HG03139 (cell line): ENCODE measurements at regions not wholly inside any gene's neighbourhood (a gene's known extent, or its start where the extent isn't known, plus 50 kb on each side); places are given as distances from the start of the nearest gene placed in this dataset.

Experiments used
- ATAC-seq: cut with Tn5 transposase; IDR thresholded peaks from one replicate; pipeline ENCODE4 v1.9.1; 2021; ENCODE audit not compliant: unreplicated experiment

DNA sequence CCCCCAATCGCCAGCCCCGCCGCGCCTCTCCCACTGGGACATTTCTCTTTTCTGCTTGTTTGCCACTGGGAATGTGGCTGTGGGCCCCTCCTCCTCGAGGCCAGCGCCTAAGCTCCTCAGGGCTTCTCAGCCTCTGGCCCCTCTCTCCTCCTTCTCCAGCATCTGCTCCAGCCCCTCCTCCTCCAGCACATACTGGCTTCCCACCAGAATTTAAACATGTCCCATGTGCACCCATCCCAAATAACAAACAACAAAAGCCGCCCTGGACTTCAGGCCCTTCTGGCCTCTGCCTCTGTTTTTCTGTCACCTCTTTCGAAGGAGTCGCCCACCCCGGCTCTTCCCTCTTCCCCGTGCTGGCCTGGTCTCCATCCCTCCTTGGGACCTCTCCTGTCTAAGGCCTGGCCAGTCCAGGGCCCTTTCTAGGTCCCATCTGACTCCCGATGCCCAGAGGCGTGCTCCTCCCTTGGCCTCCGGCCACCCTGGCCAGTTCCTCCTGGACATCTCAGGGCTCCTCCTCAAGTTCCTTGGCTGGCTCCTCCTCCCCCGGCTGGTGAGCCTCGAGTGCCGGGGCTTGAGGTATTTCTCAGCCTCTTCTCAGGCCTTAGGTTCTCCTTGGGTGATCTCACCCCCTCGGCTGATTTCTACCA is 94.6 kb upstream of the SLC6A6 start:
- ATAC-seq, result no peak

DNA sequence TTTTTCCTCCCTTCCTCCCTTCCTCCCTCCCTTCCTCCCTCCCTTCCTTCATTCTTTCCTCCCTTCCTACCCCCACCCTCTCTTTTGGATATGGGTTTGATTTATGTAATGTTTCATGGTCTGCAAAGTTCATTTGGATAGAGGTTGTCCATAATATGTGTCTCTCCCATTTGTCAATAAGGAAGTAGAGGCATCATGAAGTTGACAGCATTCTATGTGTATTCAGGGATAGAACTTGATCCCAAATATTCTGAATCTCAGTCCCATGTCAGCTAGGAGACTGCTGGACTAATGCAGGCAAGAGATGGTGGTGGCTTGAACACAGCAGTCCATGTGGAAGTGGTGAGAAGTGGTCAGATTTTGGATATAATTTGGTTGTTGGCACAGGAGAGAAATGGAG is 90.7 kb upstream of the SLC6A6 start:
- no peak for ATAC-seq

DNA sequence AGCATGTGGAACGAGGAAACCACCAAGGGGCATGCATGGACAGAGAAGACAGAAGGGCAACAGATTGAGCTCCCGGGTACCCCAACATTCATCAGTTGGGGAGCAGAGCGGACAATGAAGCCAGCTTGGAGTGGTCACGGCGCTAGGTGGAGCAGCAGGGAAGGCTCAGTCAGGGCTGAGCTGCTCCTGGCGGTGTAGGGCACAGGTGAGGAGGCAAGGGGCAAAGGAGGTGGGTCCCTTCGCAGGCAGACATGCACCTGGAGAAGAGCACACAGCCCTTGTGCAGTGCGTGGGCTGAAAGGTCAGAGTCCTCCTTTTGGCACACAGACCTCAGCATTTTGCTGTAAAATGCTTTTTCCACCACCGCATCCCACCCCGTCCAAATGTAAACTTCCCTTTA is 90.0 kb upstream of the SLC6A6 start:
- no peak for ATAC-seq

DNA sequence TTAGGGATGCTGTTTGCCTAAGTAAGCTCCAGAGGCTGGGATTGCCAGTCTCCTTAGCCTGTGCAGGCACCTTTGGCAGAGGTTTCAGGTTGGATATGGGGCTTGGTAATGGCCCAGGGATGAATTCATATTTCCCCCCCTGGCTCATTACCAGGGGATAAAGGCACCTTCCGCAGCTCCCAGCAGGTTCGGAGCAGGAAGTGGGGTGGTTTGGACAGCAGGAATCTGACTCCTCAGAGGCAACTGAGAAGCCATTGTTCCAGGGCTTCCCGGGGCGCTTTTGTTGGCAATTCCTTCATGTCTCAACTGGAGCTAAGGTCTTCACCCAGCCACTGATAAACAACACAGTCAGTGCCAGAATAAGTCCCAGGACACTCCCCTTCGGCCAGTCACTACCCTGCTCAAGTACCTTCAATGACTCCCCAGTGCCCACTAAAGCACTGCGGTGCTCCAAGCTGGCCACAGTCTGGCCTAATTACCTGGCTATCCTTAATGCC is 85.3 kb upstream of the SLC6A6 start:
- no peak for ATAC-seq

DNA sequence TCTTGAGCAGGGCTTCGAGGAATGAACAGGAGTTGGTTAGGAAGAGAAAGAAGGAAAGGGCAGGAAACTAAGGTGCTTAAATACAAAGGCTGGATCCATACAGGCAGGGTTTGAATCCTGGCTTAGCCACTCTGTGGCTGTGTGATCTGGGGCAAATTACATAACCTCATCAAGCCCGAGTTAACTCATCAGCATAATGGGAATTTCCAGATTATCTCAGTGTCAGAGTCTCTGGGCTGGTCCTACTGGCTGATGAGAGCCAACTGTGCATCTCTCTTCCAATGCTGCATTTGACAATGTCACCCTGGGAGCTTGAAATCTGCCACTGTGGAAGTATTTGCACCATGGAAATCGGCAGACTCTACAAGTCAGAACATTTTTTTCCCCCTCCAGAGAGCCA is 83.8 kb upstream of the SLC6A6 start:
- ATAC-seq, result no peak

DNA sequence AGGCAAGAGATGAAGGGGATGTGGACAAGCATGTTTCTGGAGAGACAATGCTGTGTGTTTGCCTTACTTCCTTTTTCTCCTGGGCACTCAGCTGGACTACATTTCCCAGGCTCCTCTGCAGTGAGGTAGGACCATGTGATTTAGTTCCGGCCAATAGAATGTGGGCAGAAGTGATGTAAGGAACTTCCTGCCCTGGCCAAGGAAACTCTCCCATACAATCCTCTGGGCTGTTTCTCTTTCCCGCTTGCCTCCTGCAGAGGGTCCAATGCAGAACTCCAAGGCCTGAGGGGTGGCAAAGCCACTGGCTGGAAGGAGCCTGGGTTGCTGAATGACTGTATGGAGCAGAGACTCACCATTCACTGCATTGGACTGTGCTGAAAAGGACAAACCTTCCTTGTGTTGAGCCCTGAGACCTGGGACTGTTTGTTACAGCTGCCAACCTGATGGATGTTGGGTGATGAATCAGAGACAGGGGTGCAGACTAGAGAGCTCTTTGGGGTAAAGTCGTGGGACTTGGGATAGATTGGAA is 82.7 kb upstream of the SLC6A6 start:
- peak; percentile 93 for ATAC-seq

GRCh38 chr3:14320219-14320618 is 82.2 kb upstream of the SLC6A6 start:
- no peak for ATAC-seq

DNA sequence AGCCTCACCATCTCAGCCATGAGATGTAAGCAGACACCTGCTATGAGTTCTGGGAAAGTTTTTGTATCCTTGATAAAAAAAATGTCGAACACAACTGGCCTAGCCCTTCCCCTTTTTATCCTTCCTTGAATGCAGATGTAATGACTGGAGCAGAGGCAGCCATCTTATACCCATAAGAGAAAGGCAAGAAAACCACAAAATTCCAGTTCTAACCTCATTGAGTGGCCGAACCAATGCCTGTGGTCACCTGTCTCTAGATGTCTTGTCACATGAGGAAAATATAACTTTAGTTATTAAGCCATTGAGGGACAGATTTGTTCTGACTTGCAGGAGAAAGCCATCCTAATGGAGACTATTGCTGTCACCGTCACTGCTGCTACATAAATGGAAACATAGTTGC is 80.4 kb upstream of the SLC6A6 start:
- no peak for ATAC-seq

DNA sequence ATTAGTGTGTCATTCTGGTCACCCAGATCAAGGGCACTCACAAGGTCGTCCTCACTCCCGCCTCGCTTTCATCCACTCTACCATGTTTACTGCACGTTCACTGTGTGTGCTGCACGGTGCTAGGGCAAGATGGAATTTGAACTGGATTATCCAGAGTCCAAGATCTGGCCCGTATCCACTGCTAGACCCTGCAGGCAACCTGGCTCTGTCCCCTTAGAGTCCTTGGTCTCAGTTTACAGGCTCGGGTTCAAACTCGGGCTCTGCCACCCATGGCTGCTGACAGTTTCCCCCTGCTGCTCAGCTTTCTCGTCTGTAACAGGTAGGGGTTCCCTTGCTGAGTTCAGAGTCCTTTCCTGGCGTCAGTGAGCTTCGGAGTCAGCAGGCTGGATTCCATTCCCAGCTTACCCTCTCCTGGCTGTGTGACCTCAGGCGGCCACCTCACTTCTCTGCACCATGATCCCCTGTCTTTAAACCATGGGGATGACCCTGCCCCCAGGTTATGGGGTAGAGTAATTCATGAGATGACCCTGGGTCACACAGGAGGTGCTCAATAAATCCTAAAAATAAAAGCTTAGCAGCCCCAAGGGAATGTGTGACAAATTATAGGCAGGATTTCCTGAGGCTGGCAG is 79.6 kb upstream of the SLC6A6 start:
- no peak for ATAC-seq

DNA sequence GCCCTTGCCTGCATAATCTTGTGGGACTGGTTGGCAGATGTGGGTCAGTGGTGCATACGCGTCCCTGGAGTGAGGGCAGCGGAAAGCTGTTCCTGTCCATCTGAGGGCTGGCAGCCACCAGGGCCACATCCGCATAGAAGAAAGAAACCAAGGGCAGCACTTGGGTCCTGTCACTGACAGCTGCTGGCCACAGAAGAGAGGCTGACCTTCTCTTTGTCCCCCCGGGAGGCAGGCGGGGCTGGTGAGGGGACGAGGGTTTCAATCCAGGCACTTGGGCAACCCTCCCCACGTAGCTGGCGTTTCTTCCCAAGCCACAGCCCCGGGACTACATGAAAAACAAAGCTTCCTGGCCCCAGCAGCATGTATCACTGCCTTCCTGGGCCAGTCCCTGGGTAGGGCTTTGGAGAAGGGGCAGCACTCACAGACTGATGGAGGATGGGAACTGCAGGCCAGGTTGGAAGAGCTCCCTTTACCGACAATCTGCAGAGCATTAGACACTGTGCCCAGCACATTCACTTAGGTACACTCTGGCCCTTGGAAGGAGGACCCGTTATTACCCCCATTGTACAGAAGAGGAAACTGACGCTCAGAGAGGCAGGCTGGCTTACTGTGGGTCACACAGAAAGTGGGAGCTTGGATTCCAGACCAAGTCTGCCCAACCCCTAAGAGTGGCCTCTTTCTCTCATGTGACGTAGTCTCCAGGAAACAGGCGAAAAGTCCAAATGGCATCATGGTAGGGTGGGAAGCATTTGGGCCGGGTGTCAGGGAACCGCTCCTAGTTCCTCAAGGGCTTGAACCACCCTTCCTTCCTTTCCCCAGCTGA is 78.8 kb upstream of the SLC6A6 start:
- no peak for ATAC-seq

- ATAC-seq, result no peak
These were observed 78.0 kb upstream of the SLC6A6 start for GRCh38 chr3:14324224-14324944.

DNA sequence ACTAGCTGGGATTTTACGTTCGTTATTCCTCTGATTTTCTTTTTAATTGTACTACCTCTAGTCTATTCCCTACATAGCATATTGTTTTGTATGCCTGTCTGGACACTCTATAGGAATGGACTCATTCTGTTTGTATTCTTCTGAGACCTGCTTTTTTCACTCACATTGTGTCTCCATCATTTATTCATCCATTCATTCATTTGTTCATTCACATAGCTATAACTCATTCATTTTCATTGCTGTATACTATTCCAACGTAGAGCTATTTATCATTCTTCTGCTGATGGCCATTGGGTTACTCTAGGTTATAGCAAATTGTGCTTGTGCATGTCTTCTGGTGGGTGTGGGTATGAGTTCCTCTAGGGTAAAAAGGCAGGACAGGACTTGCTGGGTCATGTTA is 74.0 kb upstream of the SLC6A6 start:
- ATAC-seq, result no peak

GRCh38 chr3:14329116-14329830 is 73.1 kb upstream of the SLC6A6 start:
- ATAC-seq, result no peak

- ATAC-seq, result no peak
These were observed 72.6 kb upstream of the SLC6A6 start for GRCh38 chr3:14329842-14330241.

- ATAC-seq, result no peak
These were observed 71.9 kb upstream of the SLC6A6 start for GRCh38 chr3:14330508-14330907.

GRCh38 chr3:14331251-14331650 is 71.2 kb upstream of the SLC6A6 start:
- no peak for ATAC-seq

GRCh38 chr3:14332392-14332791 is 70.0 kb upstream of the SLC6A6 start:
- no peak for ATAC-seq

DNA sequence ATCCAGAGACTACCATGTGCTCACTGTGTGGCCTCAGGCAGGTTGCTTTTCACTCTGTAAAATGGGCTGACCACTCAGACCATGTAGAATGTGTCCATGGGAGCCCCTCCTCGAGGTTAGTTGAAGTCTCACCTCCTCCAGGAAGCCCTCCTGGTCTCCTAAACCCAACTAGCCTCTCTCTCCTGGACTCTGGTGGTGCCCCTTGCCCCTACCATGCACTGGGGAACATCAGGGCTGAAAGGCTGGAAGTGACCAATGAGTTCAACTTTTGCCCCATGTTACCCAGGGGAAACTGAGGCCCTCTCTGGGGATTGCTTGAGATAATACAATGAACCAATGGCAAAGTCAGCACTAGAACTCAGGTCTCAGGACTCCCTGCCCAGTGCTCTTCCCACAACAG is 69.2 kb upstream of the SLC6A6 start:
- no peak for ATAC-seq

GRCh38 chr3:14333621-14334020 is 68.8 kb upstream of the SLC6A6 start:
- no peak for ATAC-seq

DNA sequence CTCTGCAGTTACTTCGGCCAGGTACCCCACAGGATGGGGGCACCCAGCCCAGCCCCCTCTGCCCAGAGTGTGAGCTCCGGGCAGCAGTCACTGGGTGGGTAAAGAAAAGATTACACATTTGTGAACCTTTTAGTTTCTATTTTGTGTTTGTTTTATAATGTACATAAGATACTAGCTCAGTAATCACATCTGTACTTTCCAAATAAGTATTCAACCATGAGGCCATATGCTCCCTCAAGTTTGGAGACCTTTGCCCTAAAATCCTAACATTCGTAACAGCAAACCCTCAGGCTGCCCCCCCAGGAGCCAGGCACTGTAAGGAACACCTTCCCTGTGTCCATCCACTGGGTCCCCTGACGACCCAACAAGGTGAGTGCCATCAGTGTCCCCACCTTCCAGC is 68.3 kb upstream of the SLC6A6 start:
- ATAC-seq, result no peak

DNA sequence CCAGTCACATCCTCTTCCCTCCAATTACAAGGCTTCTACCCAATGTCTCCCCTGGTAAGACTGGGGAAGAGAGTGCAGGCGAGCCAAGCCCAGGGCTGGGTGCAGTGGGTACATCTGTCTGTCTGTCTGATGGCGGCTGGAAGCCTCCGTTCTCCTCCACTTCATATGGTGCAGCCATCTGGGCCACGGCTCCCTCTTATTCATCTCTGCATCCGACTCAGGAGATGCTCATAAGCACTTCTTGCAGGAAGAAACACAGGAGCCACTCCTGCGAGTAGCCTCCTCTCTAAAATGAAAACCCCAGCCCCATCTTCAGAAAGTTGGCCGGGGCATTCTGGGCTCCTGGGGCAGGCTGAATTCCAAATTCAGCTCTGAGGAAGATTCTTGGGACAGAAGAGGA is 67.5 kb upstream of the SLC6A6 start:
- ATAC-seq, result no peak
